Upper lobe of left lung (tissue), 4 donors: ENCODE measurements at regions not wholly inside any gene's neighbourhood (a gene's known extent, or its start where the extent isn't known, plus 50 kb on each side); places are given as distances from the start of the nearest gene placed in this dataset.

Experiments
- CTCF ChIP-seq, 6 experiments: fragments of 450-650 bp in 4 of 6; fragments of 200-600 bp in 2 of 6; sonication (generic) in 2 of 6; IDR thresholded peaks; one replicate each; pipeline ENCODE4 v1.5.1; 2016 to 2019; ENCODE audit warnings: antibody characterized with exemption in 6 of 6
- POLR2A ChIP-seq, 4 donors: fragments of 450-650 bp; IDR thresholded peaks; one replicate each; pipeline ENCODE4 v1.5.1; 2016 to 2017; ENCODE audit warnings: antibody characterized with exemption in 4 of 4, mild to moderate bottlenecking in 2 of 4
- POLR2AphosphoS5 ChIP-seq, 2 donors: sonication (generic); formaldehyde crosslinking; IDR thresholded peaks; one replicate each; pipeline ENCODE4 v1.5.1; 2017; ENCODE audit warnings: antibody characterized with exemption in 2 of 2

GRCh38 chr2:191598296-191598695 lies 79.6 kb upstream of the NABP1 start:
- no peak for TF ChIP-seq CTCF (IDR thresholded peaks at IDR 0.05)
- no peak for TF ChIP-seq POLR2AphosphoS5 (IDR thresholded peaks at IDR 0.05)
- TF ChIP-seq POLR2A (IDR thresholded peaks at IDR 0.05), result no peak
